GM21390 (cell line): ENCODE measurements at regions not wholly inside any gene's neighbourhood (a gene's known extent, or its start where the extent isn't known, plus 50 kb on each side); places are given as distances from the start of the nearest gene placed in this dataset.
"Not testable (repeated sequence)": the region's sequence is repeated elsewhere in the genome, so short reads cannot be mapped to it uniquely, and the experiment has no call there.

Source experiments
- ATAC-seq: cut with Tn5 transposase; IDR thresholded peaks from one replicate; pipeline ENCODE4 v1.9.1; 2021; ENCODE audit not compliant: unreplicated experiment

DNA sequence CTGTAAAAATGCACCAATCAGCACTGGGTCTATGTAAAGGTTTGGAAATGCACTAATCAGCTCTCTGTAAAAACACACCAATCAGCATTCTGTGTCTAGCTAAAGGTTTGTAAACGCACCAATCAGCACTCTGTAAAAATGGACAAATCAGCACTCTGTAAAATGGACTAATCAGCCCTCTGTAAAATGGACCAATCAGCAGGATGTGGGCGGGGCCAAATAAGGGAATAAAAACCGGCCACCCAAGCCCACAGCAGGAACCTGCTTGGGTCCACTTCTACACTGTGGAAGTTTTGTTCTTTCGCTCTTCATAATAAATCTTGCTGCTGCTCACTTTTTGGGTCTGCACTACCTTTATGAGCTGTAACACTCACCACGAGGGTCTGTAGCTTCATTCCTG, 101.0 kb downstream of the SMC2 start:
- ATAC-seq: not testable (repeated sequence)

DNA sequence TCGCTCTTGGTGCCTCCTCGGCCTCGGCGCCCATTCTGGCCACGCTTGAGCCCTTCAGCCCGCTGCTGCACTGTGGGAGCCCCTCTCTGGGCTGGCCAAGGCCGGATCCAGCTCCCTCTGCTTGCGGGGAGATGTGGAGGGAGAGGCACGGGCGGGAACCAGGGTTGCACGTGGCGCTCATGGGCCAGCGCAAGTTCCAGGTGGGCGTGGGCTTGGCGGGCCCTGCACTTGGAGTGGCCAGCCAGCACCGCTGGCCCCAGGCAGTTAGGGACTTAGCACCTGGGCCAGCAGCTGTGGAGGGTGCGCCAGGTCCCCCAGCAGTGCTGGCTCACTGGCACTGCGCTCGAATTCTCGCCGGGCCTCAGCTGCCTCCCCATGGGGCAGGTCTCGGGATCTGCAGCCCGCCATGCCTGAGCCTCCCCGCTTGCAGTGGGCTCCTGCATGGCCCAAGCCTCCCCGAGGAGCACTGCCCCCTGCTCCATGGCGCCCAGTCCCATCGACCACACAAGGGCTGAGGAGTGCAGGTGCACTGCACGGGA, 106.4 kb downstream of the SMC2 start:
- no peak for ATAC-seq

DNA sequence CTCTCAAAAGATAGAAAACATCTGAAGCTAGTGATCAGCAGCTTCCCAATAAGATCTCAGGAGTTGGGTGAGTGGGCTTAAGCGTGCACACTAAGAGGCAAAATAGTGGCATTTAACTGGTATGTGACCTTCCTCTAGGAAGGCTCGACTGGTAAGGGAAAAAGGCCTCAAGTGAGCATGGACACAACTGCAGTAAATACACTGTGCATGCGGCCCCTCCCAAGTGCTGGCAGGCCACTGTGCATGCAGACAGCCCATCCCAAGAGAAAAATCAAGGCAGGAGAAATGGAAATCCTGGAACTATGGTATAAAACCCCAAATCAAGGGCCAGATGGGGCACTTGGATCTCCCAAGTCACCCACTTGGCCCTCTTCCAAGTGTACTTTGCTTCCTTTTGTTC, 112.7 kb downstream of the SMC2 start:
- ATAC-seq: no peak

DNA sequence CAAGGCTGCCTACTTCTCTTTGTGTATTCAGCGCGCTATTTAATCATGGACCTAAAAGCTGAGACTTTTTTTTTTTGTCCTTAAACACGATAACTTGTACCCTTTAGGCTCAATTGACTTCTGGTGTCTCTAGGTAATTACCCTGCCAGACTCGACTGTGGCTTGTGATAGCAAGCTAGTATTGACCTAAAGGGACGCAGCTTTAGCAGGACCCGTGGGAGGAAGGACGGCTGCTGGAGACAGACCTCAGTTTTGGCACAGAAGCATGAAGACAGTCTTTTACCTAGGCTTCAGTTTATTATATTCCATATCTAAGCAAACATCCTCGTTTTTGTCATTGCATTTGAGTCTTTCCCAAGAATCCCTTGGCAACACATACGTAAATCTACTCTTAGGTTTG, 115.3 kb downstream of the SMC2 start:
- ATAC-seq: no peak

DNA sequence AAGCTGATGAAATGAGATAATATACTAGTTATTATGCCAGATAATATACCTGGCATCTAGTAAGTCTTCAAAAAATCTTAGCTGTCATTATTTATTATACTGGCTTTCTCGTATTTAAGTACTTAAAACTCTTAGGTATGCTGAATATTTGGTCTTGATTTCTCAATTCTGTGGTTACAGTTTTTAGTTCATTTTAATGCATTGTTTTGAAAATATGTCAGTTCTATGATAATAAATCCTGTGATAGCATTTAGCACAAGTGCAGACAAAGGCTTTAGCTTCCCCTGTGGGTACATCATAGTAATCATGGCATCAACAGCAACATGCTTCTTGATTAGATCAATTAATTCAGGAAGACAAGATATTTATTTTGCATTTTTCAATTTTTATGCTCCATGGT, 133.0 kb downstream of the SMC2 start:
- ATAC-seq: no peak

DNA sequence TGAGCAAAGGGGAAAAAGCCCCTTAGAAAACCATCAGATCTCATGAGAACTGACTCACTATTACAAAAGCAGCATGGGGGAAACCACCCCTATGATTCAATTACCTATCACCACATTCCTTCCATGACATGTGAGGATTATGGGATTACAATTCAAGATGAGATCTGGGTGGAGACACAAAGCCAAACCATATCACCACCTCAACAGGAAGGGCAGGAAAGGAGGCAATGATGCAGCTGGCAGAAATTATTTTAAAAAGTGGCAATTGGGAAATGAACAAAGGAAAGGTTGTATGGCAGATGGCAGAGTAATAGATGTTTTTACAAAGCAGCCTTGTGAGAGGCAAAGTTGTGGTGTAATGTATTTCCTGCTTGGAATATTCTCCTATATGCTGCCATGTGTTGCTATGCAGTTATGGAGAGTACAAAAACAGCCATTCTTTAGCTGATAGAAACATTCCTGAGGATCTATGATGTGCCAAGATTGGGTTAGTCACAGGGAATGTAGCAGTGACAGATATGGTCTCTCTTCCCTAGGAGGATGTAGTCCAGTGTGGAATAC, 138.8 kb downstream of the SMC2 start:
- no peak for ATAC-seq

DNA sequence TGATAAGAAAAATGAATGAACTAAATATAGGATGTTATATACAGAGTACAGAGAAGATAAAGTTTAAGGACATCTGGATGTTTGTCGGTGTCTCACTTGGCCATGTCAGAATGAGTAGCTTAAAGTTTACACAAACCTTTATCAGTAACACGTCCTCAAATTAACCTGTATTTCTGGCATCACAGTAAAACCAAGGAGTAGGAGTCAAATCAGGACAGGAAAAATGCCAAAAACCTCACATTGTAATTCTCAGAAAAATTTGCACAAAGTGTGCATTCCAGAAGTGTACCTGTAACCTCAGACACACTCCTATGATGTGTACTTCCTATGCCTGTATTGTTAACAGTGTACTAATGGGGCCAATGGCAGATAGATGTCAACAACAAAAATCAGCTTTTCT, 139.3 kb downstream of the SMC2 start:
- no peak for ATAC-seq

DNA sequence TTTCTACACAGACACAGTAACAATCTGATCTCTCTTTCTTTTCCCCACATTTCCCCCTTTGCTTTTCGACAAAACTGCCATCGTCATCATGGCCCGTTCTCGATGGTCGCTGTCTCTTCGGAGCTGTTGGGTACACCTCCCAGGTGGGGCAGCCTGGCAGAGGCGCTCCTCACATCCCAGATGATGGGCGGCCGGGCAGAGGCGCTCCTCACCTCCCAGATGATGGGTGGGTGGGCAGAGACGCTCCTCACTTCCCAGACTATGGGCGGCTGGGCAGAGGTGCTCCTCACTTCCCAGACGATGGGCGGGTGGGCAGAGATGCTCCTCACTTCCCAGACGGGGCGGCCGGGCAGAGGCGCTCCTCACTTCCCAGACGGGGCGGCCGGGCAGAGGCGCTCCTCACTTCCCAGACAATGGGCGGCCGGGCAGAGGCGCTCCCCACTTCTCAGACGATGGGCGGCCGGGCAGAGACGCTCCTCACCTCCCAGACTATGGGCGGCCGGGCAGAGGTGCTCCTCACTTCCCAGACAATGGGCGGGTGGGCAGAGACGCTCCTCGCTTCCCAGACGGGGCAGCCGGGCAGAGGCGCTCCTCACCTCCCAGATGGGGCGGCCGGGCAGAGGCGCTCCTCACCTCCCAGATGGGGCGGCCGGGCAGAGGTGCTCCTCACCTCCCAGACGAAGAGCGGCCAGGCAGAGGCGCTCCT, 140.7 kb downstream of the SMC2 start:
- ATAC-seq: not testable (repeated sequence)

DNA sequence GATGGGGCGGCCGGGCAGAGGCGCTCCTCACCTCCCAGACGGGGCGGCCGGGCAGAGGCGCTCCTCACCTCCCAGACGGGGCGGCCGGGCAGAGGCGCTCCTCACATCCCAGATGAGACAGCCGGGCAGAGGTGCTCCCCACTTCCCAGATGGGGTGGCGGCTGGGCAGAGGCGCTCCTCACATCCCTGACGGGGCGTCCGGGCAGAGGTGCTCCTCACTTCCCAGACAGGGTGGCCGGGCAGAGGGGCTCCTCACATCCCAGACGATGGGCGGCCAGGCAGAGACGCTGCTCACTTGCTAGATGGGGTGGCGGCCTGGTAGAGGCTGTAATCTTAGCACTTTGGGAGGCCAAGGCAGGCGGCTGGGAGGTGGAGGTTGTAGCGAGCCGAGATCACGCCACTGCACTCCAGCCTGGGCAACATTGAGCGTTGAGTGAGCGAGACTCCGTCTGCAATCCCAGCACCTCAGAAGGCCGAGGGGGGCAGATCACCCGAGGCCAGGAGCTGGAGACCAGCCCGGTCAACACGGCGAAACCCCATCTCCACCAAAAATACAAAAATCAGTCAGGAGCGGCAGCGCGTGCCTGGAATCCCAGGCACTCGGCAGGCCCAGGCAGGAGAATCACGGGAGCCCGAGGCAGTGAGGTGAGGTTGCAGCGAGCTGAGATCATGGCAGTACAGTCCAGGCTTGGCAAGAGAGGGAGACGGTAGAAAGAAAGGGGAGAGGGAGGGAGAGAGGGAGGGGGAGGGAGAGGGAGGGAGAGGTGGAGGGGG, 141.4 kb downstream of the SMC2 start:
- not testable (repeated sequence) for ATAC-seq

DNA sequence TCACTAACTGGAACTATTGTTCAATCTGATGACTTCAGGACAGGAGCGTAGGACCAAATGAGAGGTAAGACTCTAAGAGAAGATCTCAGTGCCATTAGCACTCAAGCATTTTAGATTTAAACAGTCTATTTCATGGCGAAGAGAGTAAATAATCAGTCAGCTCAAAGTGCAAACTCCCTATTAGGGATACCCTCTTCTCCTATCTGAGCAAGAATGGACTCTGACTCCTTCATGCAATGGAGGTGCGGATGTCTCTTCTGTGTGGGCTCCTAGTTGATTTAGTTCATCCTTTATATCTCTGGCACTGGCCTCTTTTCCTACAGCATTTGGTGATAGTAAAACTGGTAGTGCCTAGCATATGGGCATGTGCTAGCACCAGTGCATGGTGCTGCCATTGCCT, 144.6 kb downstream of the SMC2 start:
- no peak for ATAC-seq

DNA sequence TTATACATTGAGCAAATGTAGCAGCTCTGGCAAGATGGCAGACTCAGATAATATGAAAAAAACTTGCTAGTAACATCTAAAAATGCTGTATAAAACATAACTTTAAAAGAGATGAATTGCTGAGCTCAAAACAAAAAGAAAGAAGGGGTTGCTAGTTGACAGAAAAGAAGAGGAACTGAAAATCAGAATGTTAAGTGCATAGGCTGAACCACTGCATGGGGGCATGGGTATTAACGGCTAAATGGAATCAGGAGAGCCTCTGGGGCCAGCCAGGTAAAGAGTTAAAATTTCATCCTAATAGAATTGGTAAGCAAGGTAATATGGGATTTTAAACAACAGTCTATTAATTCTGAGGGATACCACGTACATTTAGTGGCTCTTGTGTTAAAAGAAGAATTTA, 146.8 kb downstream of the SMC2 start:
- no peak for ATAC-seq

DNA sequence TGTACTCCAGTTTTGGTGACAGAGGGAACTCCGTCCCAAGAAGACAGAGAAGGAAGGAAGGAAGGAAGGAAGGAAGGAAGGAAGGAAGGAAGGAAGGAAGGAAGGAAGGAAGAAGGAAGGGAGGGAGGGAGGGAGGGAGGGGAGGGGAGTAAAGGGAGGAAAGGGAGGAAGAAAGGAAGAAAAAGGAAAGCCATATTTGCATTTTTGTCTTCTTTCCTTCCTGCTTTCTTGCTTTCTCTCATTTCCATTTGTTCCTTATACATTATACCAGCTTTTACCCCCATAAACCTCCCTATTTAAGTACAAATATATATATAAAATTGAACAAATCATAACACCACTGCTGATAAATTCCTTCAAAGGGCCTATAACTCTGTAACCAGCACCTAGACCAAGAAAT, 151.8 kb downstream of the SMC2 start:
- no peak for ATAC-seq

DNA sequence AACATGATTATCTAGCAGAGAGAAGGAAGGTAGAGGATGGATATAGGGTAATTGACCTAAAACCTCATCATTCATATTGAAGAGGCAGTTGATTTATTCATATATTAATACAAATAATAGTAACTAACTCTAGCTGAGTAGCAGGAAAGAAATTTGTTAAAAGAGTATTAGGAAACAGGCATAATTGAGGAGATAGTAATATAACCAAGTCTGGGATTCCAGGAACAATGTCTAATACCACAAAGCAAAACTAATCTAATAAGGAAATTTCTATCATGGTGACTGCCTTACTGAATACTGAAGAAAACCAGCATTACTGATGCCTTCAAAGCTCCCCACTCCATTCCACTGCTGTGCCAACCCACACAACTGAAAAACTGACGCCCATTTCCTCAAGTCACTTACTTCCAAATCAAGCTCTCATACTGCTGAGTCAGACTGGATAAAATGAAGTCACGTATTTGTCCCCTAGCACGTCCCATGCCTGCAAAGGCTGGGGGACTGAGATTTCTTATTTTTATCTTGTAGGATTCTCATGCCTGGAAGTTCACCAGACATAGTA, 153.9 kb downstream of the SMC2 start:
- no peak for ATAC-seq

DNA sequence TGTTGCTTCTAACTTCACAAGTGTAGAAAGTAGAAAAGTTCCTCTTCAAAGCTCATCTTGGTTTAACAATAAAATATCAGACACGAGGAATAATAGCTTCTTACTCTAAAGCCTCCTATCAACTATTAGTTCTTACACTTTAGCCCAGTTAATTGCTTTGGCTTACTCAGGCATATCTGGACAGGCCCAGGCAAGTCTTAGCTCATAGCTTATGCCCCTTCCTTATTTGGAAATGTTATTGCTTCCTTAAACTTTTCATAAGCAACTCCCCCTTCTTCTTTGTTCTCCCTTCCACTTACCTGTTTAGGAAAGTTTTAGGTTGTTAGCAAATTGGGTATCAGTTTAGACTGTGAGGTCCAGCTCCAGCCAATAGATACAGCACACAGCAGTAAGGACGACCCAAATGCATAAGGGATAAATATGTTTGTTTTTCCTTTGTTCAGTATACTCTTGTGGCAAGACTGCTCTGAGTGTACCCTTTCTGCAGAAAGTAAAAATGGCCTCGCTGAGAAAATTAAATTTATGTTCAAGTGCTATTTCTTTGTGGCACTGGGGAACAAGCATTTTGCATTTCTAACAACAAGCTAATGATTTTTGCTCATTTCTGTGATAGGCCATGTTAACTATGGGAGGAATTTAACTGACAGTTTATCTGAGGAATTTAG, 162.1 kb downstream of the SMC2 start:
- ATAC-seq: no peak

DNA sequence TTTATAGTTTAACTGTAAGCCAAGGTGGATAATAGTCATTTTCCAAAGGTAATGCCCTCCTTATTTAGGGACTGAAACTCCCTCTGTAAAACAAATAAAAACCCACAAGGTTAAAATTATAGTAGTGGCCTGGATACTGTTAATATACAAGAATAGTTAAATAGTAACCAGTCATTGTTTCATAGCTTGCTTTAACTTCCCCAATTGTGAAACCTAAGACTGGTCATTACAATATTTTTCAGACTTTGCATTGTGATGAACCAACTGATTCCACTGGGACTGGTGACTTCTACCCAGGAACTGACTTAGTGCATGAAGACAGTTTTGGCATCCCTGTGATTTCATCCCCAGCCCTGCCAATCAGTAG, 162.6 kb downstream of the SMC2 start:
- no peak for ATAC-seq

DNA sequence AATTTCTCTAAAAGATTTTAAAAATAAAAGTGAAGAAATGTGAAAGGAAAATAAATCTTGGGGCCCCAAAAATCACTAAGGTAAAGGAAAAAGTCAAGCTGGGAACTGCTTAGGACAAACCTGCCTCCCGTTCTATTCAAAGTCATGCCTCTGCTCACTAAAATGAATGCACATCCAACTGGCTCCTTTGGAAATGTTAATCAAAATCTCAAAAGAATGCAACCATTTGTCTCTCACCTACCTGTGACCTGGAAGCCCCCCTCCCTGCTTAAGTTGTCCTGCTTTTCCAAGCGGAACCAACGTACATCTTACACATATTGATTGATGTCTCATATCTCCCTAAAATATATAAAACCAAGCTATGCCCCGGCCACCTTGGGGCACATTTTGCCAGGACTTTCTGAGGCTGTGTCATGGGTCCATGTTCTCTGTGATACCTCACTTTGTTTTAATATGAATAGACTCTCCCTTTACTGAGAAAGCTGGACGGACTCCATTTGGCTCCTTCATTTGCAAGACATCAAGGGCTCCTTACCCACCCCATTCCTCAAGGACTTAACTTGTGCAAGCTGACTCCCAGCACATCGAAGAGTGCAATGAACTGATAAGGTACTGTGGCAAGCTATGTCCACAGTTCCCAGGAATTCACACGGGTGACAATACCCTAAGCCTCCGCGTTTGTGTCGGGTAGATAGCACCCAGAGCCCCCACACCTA, 164.3 kb downstream of the SMC2 start:
- ATAC-seq: no peak

DNA sequence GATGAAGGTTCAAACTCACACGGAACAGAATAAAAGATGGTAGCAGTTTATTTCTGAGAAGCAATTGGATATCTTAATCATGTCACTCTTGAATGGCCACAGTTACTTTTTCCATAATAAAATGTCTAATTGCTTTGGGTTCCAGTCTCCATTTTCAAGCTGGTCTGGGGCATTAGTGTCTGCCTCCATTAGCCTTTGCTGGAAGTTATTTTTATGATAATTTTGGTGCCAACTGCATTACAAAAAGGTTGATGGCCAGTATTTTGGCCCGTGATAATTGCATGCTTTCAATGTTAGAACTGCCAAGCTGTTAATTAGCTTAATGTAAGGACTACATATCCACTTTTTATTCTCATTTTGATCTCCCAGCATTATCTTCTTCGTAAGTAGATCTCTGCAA, 165.9 kb downstream of the SMC2 start:
- ATAC-seq: no peak

DNA sequence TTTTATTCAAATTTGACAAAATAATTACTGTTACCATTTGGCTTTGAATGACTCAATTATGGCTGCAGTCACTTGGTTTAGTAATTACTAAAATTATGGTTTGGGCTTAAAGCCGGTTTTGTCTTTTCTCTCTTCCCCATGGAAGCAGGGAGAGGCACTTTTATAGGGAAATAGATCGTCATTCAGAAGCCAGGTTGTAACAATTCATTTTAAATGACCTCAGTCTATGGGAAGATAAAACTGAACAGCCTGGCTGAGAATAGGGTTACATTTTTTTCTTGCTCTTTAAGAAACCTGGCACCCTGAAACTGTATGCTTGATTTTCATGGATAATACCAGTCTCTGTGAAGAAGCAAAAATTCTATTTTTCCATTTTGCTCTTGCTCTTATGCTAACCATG, 169.8 kb downstream of the SMC2 start:
- ATAC-seq: no peak

DNA sequence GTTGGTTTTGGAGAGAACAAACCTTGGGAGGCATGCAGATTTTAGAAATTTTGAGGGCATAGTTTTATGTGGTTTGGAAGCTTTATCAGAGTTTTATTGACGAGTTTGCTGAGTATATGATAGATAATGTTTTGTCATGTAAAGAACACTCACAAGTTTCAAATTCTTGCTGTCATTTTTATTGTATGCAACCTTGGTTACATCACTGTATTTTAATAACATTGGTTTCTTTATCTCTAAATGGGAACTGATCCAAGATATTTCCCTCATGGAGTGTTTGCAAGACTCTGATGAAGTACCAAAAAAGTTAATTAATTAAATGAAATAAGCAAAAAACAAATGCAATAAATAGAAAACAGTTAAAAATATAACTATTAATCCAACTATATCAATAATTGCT, 170.3 kb downstream of the SMC2 start:
- ATAC-seq: no peak

DNA sequence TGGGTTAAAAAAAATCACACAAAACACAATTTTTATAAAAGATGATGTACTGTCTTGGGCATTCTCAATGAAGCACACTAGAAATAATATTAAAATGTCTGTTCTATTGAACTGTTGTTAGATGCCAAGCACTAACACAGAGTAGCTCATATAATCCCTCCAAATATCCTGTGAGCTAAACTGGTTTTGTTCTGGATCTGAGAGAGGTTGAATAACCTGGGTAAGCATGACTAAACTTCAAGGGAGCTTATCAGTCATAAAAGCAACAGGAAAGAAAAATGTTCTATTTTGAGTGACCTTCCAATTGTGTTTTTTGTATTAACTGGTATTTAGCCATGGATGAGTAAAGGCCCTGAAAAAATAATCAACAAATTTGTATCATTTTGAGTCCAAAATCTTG, 175.3 kb downstream of the SMC2 start:
- no peak for ATAC-seq
